GM12872 (cell line): ENCODE measurements at regions not wholly inside any gene's neighbourhood (a gene's known extent, or its start where the extent isn't known, plus 50 kb on each side); places are given as distances from the start of the nearest gene placed in this dataset.

Experiments
- TF ChIP-seq, protein P1 (sequence below): IDR thresholded peaks from 3 replicates; pipeline ENCODE4 v1.5.1; 2011; ENCODE audit warnings: low read depth, mild to moderate bottlenecking, low read length, moderate library complexity; ENCODE audit not compliant: insufficient read depth

DNA sequence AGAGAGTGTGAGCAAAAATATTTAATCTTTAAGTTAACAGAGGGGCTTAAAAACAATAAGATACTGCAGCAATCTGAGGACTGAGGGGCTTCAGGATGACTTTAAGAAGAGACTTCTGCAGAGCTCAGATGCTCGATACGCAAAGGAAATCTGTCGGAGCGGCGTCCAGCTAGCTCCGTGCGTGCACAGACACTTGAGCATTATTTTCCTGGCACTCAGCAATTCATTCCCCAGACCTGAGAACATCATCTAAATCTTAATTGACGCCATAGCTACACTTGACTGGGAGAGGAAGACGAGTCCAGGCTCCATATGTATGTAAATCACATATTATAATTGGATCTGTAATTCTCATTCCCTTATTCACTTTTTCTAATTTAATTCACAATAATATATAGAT, 228.2 kb downstream of the SOD2 start:
- TF ChIP-seq, protein P1, sequence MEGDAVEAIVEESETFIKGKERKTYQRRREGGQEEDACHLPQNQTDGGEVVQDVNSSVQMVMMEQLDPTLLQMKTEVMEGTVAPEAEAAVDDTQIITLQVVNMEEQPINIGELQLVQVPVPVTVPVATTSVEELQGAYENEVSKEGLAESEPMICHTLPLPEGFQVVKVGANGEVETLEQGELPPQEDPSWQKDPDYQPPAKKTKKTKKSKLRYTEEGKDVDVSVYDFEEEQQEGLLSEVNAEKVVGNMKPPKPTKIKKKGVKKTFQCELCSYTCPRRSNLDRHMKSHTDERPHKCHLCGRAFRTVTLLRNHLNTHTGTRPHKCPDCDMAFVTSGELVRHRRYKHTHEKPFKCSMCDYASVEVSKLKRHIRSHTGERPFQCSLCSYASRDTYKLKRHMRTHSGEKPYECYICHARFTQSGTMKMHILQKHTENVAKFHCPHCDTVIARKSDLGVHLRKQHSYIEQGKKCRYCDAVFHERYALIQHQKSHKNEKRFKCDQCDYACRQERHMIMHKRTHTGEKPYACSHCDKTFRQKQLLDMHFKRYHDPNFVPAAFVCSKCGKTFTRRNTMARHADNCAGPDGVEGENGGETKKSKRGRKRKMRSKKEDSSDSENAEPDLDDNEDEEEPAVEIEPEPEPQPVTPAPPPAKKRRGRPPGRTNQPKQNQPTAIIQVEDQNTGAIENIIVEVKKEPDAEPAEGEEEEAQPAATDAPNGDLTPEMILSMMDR: no peak

DNA sequence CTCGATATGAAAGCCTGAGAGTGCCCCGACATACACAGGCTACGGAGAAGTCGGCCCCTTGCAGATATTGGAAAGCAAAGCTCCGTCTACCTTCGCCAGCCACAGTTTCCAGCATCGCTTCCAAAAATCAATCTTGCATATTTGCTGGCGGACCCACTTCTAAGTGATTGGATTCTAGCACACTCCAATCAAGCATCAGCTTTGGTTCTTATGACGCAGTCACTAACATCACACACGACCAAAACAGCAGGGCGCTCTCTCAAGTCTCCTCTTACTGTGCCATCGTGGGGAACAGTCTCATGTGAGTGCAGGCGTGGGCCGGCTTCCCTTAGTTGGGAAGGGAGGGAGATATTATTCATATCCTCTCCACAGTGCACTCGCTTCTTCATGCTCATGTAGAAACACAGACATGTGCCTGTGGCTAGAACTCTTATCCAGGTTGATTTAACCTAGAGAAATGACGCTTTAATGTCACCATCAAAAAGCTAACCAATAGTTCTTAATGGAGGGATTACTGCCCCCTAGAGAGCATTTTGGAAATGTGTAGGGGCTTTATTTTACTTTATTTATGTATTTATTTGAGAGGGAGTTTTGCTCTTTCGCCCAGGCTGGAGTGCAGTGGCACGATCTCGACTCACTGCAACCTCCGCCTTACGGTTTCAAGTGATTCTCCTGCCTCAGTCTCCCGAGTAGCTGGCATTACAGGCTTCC, 229.8 kb downstream of the SOD2 start:
- TF ChIP-seq, protein P1: peak; percentile 39

DNA sequence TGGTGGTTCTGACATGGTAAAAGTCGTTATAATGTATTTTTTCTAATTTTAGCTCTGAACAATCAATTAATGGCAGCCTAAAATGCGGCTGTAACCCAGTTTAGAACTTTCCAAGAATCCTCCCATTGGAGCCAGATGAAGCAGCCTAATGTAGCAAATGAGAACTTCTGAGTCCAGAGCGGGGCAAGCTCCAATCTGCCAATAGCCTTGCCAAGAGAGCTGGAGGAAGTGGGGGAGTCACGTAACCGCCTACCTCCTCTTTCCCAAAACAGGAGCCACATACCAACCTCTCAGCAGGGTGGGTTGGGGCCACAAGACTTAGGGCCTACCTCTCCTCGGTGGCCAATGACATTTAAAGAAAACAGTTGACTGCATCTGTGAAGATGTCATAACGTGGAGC, 230.6 kb downstream of the SOD2 start:
- TF ChIP-seq, protein P1: no peak

GRCh38 chr6:159461998-159462397, 231.0 kb downstream of the SOD2 start:
- TF ChIP-seq, protein P1: no peak

DNA sequence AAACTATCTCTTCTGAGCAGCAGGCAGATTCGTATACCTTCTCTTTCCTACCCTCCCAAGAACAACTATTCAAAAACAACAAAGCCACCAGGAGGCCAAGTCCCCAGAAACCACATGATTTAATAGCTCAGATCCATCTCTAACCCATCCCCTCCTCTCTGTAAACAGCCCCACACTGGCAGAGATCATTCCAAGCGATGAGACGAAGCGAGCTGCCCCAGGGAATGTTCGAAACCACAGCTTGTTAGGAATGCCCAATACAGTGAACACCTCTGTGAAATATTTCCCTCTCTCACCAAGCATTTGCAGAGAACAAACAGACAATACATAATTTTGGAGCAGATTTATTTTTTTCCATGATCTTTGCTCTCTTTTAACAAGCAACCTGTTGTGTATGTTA, 231.8 kb downstream of the SOD2 start:
- TF ChIP-seq, protein P1: no peak

DNA sequence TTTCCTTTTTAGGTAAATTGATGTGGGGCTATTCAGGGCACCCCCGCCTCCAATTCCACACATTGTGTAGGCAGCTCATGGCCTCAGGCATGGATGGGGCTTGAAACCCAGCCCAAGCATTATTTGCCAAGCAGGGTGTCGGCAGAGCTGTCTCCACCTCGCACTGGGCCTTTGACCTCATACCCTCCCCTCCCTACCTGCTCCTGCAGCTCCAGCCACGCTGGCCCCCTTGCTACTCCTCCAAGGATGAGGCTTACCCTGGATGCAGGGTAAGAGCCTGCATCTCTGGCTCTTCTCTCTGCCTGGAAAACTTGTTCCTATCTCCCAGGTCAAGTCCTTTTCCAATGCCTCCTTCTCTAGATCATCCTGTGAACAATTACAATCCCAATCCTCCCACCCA, 232.6 kb downstream of the SOD2 start:
- TF ChIP-seq, protein P1: no peak

DNA sequence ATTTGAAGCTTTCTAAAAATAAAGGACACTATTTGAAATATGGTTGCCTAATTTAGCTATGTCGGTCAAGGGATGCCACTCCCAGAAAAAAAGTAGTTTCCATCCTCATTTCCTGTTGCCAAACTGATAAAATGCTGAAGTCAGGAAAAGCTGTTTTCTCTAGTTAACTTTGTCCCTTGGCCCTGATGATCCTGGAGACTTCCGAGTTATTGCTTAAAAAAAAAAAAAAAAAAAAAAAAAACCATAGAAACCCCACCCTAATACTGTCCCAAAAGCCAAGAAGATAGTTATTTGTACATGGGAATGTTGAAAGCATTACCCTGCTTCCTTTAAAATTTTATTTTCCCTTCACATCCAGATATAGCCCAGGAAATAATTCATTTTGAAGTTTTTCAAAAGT, 236.7 kb downstream of the SOD2 start:
- TF ChIP-seq, protein P1: no peak
